GM23338 (cell line): ENCODE measurements at regions not wholly inside any gene's neighbourhood (a gene's known extent, or its start where the extent isn't known, plus 50 kb on each side); places are given as distances from the start of the nearest gene placed in this dataset.

Source experiments
- ATAC-seq: fragments of 200-7000 bp; cut with Tn5 transposase; 3 replicates; pipeline ENCODE4 v1.9.1; 2020
- DNase-seq: peaks from one replicate; pipeline ENCODE4 v3.0.0-alpha.2; 2015; ENCODE audit warnings: low spot score
- H2AFZ ChIP-seq: fragments of 200-600 bp; sonication (generic); 2 replicates; pipeline ENCODE4 v1.8.0; 2016; ENCODE audit warnings: antibody characterized with exemption, mild to moderate bottlenecking, moderate library complexity
- H3F3A ChIP-seq: fragments of 200-600 bp; sonication (generic); replicated peaks from 2 replicates; pipeline ENCODE4 v1.8.0; 2017; ENCODE audit warnings: antibody characterized with exemption, mixed run types, low read depth
- H3K27ac ChIP-seq: fragments of 200-600 bp; sonication (generic); 2 replicates; pipeline ENCODE4 v1.6.1; 2016; ENCODE audit warnings: low read depth
- H3K27me3 ChIP-seq: fragments of 200-600 bp; sonication (generic); 2 replicates; pipeline ENCODE4 v1.8.0; 2016; ENCODE audit warnings: mild to moderate bottlenecking, mixed run types, moderate library complexity; ENCODE audit not compliant: insufficient read depth
- H3K36me3 ChIP-seq: fragments of 200-600 bp; sonication (generic); 2 replicates; pipeline ENCODE4 v1.8.0; 2016; ENCODE audit warnings: mild to moderate bottlenecking; ENCODE audit not compliant: insufficient read depth
- H3K4me1 ChIP-seq: fragments of 200-600 bp; sonication (generic); 2 replicates; pipeline ENCODE4 v1.8.0; 2016; ENCODE audit warnings: mild to moderate bottlenecking, moderate library complexity; ENCODE audit not compliant: insufficient read depth
- H3K4me2 ChIP-seq: fragments of 200-600 bp; sonication (generic); 2 replicates; pipeline ENCODE4 v1.7.1; 2017; ENCODE audit warnings: mixed run types
- H3K4me3 ChIP-seq: fragments of 200-600 bp; sonication (generic); 2 replicates; pipeline ENCODE4 v1.6.1; 2016; ENCODE audit warnings: mixed run types
- H3K79me2 ChIP-seq: fragments of 200-600 bp; sonication (generic); replicated peaks from 2 replicates; pipeline ENCODE4 v1.8.0; 2017; ENCODE audit warnings: mild to moderate bottlenecking; ENCODE audit not compliant: insufficient read depth
- H3K9me2 ChIP-seq: fragments of 200-600 bp; sonication (generic); 2 replicates; pipeline ENCODE4 v1.8.0; 2017; ENCODE audit not compliant: insufficient read depth
- H4K20me1 ChIP-seq: fragments of 200-600 bp; sonication (generic); replicated peaks from 2 replicates; pipeline ENCODE4 v1.8.0; 2017; ENCODE audit warnings: mild to moderate bottlenecking; ENCODE audit not compliant: insufficient read depth
- H3K27ac Mint-ChIP-seq: 2 replicates; pipeline ENCODE4 v1.8.0; 2020; ENCODE audit warnings: inconsistent platforms, mild to moderate bottlenecking, moderate library complexity, mixed read lengths
- H3K27me3 Mint-ChIP-seq: 3 replicates; pipeline ENCODE4 v1.8.0; 2022; ENCODE audit warnings: low read depth, mild to moderate bottlenecking, moderate library complexity, mixed read lengths, inconsistent platforms; ENCODE audit not compliant: insufficient read depth, poor library complexity
- H3K36me3 Mint-ChIP-seq: 3 replicates; pipeline ENCODE4 v1.8.0; 2021; ENCODE audit warnings: low read depth, mild to moderate bottlenecking, inconsistent platforms, moderate library complexity, mixed read lengths
- H3K4me1 Mint-ChIP-seq: 3 replicates; pipeline ENCODE4 v1.8.0; 2020; ENCODE audit warnings: mild to moderate bottlenecking, inconsistent platforms, mixed read lengths
- H3K4me3 Mint-ChIP-seq: 3 replicates; pipeline ENCODE4 v1.8.0; 2021; ENCODE audit warnings: moderate library complexity, mild to moderate bottlenecking, inconsistent platforms, mixed read lengths
- H3K9me3 Mint-ChIP-seq: 3 replicates; pipeline ENCODE4 v1.8.0; 2020; ENCODE audit warnings: moderate library complexity, mild to moderate bottlenecking, inconsistent platforms, mixed read lengths
- CREB1 ChIP-seq: fragments of 250-450 bp; sonication (Bioruptor Pico); IDR thresholded peaks from 2 replicates; pipeline ENCODE4 v1.5.0; 2020; ENCODE audit warnings: low read depth, mild to moderate bottlenecking, moderate library complexity
- EZH2 ChIP-seq: fragments of 200-600 bp; sonication (generic); IDR thresholded peaks from one replicate; pipeline ENCODE4 v1.8.0; 2017; ENCODE audit warnings: antibody characterized with exemption, mild to moderate bottlenecking, low read depth; ENCODE audit not compliant: unreplicated experiment
- EZH2phosphoT487 ChIP-seq: fragments of 200-600 bp; sonication (generic); IDR thresholded peaks from one replicate; pipeline ENCODE4 v1.8.1; 2018; ENCODE audit warnings: antibody characterized with exemption; ENCODE audit not compliant: unreplicated experiment
- JUNB ChIP-seq: IDR thresholded peaks from one replicate; pipeline ENCODE4 v1.6.1; 2016; ENCODE audit warnings: antibody characterized with exemption; ENCODE audit not compliant: unreplicated experiment
- NANOG ChIP-seq: IDR thresholded peaks from 2 replicates; pipeline ENCODE4 v1.6.1; 2016; ENCODE audit warnings: antibody characterized with exemption, borderline replicate concordance
- POLR2AphosphoS5 ChIP-seq: IDR thresholded peaks from 2 replicates; pipeline ENCODE4 v1.6.1; 2016; ENCODE audit warnings: antibody characterized with exemption, low read depth
- REST ChIP-seq: IDR thresholded peaks from one replicate; pipeline ENCODE4 v1.6.1; 2018; ENCODE audit warnings: antibody characterized with exemption; ENCODE audit not compliant: unreplicated experiment
- STAT1 ChIP-seq: IDR thresholded peaks from one replicate; pipeline ENCODE4 v1.6.1; 2016; ENCODE audit warnings: antibody characterized with exemption; ENCODE audit not compliant: unreplicated experiment
- ZNF114 ChIP-seq: fragments of 250-450 bp; sonication (Bioruptor Pico); IDR thresholded peaks from 2 replicates; pipeline ENCODE4 v1.5.0; 2020; ENCODE audit warnings: mild to moderate bottlenecking, moderate library complexity
- ZNF331 ChIP-seq: fragments of 250-450 bp; sonication (Bioruptor Pico); IDR thresholded peaks from 2 replicates; pipeline ENCODE4 v1.5.0; 2020; ENCODE audit warnings: low read depth, mild to moderate bottlenecking, moderate library complexity
- TF ChIP-seq, protein P1 (sequence below), 2 experiments: fragments of 200-600 bp in 1 of 2; sonication (generic) in 1 of 2; conservative IDR thresholded peaks; 2 replicates each; pipeline versions ENCODE4 v1.5.1 to v1.6.1; 2016 to 2017; ENCODE audit warnings: antibody characterized with exemption in 2 of 2, low read depth in 2 of 2, mild to moderate bottlenecking in 2 of 2, moderate library complexity in 1 of 2
- TF ChIP-seq, protein P2 (sequence below): fragments of 250-450 bp; sonication (Bioruptor Pico); IDR thresholded peaks from 2 replicates; pipeline ENCODE4 v1.5.0; 2020; ENCODE audit warnings: mild to moderate bottlenecking, moderate library complexity
- TF ChIP-seq, protein P3 (sequence below): IDR thresholded peaks from 2 replicates; pipeline ENCODE4 v1.6.1; 2016; ENCODE audit warnings: antibody characterized with exemption

DNA sequence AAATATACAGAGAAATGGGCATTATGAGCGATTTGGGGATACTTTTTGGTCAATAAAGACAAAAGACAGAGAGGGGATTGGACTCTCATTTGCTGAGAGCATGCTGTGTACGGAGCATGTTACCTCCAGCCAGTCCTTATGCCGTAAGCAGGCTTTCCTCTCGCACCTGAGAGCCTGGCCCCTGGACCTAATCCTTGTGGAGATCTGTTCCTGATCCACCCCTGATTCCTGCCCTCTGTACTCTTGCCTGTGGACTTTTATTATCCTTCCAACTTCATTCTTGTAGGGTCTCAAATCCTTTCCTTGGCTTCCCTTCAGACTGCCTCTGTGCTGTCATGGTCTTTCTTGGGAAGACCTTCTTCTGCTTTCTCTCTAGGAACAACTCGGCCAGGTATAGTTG lies 803.1 kb upstream of the RAB6C start:
- Mint-ChIP-seq H3K4me3 (no peak overlapping the region), H3K27ac (no peak overlapping the region), H3K27me3 (peaks cover 4% of the 10 kb centered on the region), H3K4me1 (peaks cover 11% of the 10 kb centered on the region), H3K9me3 (no peaks in the 10 kb centered on the region), H3K36me3 (no peaks in the 10 kb centered on the region; the same call in 2 of the 3 replicates)
- Histone ChIP-seq H3K36me3 (no peaks in the 10 kb centered on the region), H3K4me1 (peaks cover 13% of the 10 kb centered on the region), H3K4me3 (no peak overlapping the region), H3K9me2 (no peaks in the 10 kb centered on the region; the same call in 1 of the 2 replicates), H2AFZ (no peak overlapping the region), H3K79me2 (no peaks in the 10 kb centered on the region), H3K27me3 (no peaks in the 10 kb centered on the region), H3K4me2 (no peak overlapping the region), H4K20me1 (no peaks in the 10 kb centered on the region), H3K27ac (no peak overlapping the region), H3F3A (no peaks in the 10 kb centered on the region)
- DNase-seq (no peak), ATAC-seq (no peak)
- TF ChIP-seq STAT1: no peak
- TF ChIP-seq, protein P1, sequence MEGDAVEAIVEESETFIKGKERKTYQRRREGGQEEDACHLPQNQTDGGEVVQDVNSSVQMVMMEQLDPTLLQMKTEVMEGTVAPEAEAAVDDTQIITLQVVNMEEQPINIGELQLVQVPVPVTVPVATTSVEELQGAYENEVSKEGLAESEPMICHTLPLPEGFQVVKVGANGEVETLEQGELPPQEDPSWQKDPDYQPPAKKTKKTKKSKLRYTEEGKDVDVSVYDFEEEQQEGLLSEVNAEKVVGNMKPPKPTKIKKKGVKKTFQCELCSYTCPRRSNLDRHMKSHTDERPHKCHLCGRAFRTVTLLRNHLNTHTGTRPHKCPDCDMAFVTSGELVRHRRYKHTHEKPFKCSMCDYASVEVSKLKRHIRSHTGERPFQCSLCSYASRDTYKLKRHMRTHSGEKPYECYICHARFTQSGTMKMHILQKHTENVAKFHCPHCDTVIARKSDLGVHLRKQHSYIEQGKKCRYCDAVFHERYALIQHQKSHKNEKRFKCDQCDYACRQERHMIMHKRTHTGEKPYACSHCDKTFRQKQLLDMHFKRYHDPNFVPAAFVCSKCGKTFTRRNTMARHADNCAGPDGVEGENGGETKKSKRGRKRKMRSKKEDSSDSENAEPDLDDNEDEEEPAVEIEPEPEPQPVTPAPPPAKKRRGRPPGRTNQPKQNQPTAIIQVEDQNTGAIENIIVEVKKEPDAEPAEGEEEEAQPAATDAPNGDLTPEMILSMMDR (conservative IDR thresholded peaks at IDR 0.05; ENCODE audit: low read depth in 2 of 2): no peak
- TF ChIP-seq EZH2phosphoT487: no peak
- no peak for TF ChIP-seq NANOG
- TF ChIP-seq, protein P2, sequence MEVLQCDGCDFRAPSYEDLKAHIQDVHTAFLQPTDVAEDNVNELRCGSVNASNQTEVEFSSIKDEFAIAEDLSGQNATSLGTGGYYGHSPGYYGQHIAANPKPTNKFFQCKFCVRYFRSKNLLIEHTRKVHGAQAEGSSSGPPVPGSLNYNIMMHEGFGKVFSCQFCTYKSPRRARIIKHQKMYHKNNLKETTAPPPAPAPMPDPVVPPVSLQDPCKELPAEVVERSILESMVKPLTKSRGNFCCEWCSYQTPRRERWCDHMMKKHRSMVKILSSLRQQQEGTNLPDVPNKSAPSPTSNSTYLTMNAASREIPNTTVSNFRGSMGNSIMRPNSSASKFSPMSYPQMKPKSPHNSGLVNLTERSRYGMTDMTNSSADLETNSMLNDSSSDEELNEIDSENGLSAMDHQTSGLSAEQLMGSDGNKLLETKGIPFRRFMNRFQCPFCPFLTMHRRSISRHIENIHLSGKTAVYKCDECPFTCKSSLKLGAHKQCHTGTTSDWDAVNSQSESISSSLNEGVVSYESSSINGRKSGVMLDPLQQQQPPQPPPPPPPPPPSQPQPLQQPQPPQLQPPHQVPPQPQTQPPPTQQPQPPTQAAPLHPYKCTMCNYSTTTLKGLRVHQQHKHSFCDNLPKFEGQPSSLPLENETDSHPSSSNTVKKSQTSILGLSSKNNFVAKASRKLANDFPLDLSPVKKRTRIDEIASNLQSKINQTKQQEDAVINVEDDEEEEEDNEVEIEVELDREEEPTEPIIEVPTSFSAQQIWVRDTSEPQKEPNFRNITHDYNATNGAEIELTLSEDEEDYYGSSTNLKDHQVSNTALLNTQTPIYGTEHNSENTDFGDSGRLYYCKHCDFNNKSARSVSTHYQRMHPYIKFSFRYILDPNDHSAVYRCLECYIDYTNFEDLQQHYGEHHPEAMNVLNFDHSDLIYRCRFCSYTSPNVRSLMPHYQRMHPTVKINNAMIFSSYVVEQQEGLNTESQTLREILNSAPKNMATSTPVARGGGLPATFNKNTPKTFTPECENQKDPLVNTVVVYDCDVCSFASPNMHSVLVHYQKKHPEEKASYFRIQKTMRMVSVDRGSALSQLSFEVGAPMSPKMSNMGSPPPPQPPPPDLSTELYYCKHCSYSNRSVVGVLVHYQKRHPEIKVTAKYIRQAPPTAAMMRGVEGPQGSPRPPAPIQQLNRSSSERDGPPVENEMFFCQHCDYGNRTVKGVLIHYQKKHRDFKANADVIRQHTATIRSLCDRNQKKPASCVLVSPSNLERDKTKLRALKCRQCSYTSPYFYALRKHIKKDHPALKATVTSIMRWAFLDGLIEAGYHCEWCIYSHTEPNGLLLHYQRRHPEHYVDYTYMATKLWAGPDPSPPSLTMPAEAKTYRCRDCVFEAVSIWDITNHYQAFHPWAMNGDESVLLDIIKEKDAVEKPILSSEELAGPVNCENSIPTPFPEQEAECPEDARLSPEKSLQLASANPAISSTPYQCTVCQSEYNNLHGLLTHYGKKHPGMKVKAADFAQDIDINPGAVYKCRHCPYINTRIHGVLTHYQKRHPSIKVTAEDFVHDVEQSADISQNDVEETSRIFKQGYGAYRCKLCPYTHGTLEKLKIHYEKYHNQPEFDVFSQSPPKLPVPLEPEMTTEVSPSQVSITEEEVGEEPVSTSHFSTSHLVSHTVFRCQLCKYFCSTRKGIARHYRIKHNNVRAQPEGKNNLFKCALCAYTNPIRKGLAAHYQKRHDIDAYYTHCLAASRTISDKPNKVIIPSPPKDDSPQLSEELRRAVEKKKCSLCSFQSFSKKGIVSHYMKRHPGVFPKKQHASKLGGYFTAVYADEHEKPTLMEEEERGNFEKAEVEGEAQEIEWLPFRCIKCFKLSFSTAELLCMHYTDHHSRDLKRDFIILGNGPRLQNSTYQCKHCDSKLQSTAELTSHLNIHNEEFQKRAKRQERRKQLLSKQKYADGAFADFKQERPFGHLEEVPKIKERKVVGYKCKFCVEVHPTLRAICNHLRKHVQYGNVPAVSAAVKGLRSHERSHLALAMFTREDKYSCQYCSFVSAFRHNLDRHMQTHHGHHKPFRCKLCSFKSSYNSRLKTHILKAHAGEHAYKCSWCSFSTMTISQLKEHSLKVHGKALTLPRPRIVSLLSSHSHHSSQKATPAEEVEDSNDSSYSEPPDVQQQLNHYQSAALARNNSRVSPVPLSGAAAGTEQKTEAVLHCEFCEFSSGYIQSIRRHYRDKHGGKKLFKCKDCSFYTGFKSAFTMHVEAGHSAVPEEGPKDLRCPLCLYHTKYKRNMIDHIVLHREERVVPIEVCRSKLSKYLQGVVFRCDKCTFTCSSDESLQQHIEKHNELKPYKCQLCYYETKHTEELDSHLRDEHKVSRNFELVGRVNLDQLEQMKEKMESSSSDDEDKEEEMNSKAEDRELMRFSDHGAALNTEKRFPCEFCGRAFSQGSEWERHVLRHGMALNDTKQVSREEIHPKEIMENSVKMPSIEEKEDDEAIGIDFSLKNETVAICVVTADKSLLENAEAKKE (CRISPR knock-in tag): no peak
- TF ChIP-seq EZH2: no peak
- no peak for TF ChIP-seq JUNB
- TF ChIP-seq POLR2AphosphoS5: no peak
- TF ChIP-seq, protein P3, sequence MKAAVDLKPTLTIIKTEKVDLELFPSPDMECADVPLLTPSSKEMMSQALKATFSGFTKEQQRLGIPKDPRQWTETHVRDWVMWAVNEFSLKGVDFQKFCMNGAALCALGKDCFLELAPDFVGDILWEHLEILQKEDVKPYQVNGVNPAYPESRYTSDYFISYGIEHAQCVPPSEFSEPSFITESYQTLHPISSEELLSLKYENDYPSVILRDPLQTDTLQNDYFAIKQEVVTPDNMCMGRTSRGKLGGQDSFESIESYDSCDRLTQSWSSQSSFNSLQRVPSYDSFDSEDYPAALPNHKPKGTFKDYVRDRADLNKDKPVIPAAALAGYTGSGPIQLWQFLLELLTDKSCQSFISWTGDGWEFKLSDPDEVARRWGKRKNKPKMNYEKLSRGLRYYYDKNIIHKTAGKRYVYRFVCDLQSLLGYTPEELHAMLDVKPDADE: no peak
- no peak for TF ChIP-seq ZNF114
- no peak for TF ChIP-seq ZNF331 (CRISPR knock-in tag)
- no peak for TF ChIP-seq REST
- TF ChIP-seq CREB1 (CRISPR knock-in tag): no peak
